Calu3 (cell line): ENCODE measurements at regions not wholly inside any gene's neighbourhood (a gene's known extent, or its start where the extent isn't known, plus 50 kb on each side); places are given as distances from the start of the nearest gene placed in this dataset.

Experiments
- BruUV-seq: library from RNA; stranded (reverse); fragments of 400-500 nt; replicated peaks from 2 replicates; lab custom pipeline; 2021; lab: Mats Ljungman, UMichigan
- CTCF ChIA-PET: fragments of 300-600 bp; sonication (Branson Sonifier 250); formaldehyde crosslinking; loops from one replicate; lab custom pipeline; 2022; ENCODE audit warnings: antibody characterized with exemption; lab: Charles Lee
- DNase-seq: peaks from one replicate; pipeline ENCODE4 v3.0.0; 2022
- H3K27ac Mint-ChIP-seq: one replicate; pipeline ENCODE4 v1.8.0; 2022; ENCODE audit warnings: mixed read lengths; ENCODE audit not compliant: unreplicated experiment
- H3K27me3 Mint-ChIP-seq: one replicate; pipeline ENCODE4 v1.8.0; 2022; ENCODE audit warnings: mixed read lengths; ENCODE audit not compliant: unreplicated experiment
- H3K36me3 Mint-ChIP-seq: one replicate; pipeline ENCODE4 v1.8.0; 2022; ENCODE audit warnings: mild to moderate bottlenecking, moderate library complexity, mixed read lengths; ENCODE audit not compliant: insufficient read depth, unreplicated experiment
- H3K4me1 Mint-ChIP-seq: one replicate; pipeline ENCODE4 v1.8.0; 2022; ENCODE audit warnings: mild to moderate bottlenecking, low read depth, mixed read lengths; ENCODE audit not compliant: unreplicated experiment
- H3K4me3 Mint-ChIP-seq: one replicate; pipeline ENCODE4 v1.8.0; 2022; ENCODE audit warnings: mild to moderate bottlenecking, low read depth, moderate library complexity, mixed read lengths; ENCODE audit not compliant: unreplicated experiment
- H3K9me3 Mint-ChIP-seq: one replicate; pipeline ENCODE4 v1.8.0; 2022; ENCODE audit warnings: low read depth, mixed read lengths; ENCODE audit not compliant: unreplicated experiment
- intact Hi-C: fragments of 100-400 bp; cut with micrococcal nuclease; formaldehyde crosslinking; loops from one replicate; pipeline ENCODE4 v1.10.0; 2022; ENCODE audit not compliant: unreplicated experiment
- TF ChIP-seq, protein P1 (sequence below): fragments of 200-600 bp; IDR thresholded peaks from one replicate; pipeline ENCODE4 v1.8.0; 2022; ENCODE audit warnings: antibody characterized with exemption; ENCODE audit not compliant: unreplicated experiment

GRCh38 chr5:143481697-143482531 is 78.4 kb upstream of the NR3C1 start:
- CTCF ChIA-PET: no interaction called here

GRCh38 chr5:143480001-143480400 is 76.5 kb upstream of the NR3C1 start:
- CTCF ChIA-PET: no interaction called here
- no peak overlapping the region for H3K4me3 Mint-ChIP-seq
- no TSS peak for BruUV-seq
- H3K36me3 Mint-ChIP-seq: no peaks in the 10 kb centered on the region
- no peak for DNase-seq
- no peak overlapping the region for H3K27ac Mint-ChIP-seq
- H3K27me3 Mint-ChIP-seq: no peaks in the 10 kb centered on the region
- TF ChIP-seq, protein P1, sequence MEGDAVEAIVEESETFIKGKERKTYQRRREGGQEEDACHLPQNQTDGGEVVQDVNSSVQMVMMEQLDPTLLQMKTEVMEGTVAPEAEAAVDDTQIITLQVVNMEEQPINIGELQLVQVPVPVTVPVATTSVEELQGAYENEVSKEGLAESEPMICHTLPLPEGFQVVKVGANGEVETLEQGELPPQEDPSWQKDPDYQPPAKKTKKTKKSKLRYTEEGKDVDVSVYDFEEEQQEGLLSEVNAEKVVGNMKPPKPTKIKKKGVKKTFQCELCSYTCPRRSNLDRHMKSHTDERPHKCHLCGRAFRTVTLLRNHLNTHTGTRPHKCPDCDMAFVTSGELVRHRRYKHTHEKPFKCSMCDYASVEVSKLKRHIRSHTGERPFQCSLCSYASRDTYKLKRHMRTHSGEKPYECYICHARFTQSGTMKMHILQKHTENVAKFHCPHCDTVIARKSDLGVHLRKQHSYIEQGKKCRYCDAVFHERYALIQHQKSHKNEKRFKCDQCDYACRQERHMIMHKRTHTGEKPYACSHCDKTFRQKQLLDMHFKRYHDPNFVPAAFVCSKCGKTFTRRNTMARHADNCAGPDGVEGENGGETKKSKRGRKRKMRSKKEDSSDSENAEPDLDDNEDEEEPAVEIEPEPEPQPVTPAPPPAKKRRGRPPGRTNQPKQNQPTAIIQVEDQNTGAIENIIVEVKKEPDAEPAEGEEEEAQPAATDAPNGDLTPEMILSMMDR: no peak
- no peaks in the 10 kb centered on the region for H3K9me3 Mint-ChIP-seq
- intact Hi-C loops: no loop called here
- peaks cover 9% of the 10 kb centered on the region for H3K4me1 Mint-ChIP-seq

More at GRCh38 chr5:143481697-143482531, 78.4 kb upstream of the NR3C1 start:
- Mint-ChIP-seq H3K9me3 (peaks cover 4% of the 10 kb centered on the region), H3K4me3 (no peak overlapping the region), H3K27me3 (no peaks in the 10 kb centered on the region), H3K4me1 (peaks cover 9% of the 10 kb centered on the region), H3K27ac (no peak overlapping the region), H3K36me3 (no peaks in the 10 kb centered on the region)
- no TSS peak for BruUV-seq
- intact Hi-C loops: no loop called here
- no peak for DNase-seq
- TF ChIP-seq, protein P1: no peak

DNA sequence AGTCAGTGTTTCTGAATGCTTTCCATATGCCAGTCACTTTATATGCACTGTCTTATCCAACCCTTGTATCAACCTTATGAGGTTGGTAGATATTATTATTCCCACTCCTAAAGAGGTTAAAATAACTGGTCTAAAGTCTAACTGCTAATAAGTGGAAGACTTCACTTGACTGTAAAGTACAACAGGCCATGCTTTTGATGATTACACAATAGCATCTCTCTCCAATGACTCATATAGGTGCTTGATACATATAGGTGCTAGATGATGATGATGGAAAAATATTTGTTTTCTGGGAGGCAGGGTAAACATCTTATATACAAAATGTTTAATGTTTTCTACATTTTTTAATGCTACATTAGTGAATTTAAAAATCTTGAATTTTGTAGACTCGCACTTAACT is 75.9 kb upstream of the NR3C1 start:
- no TSS peak for BruUV-seq
- Mint-ChIP-seq H3K4me1 (peaks cover 9% of the 10 kb centered on the region), H3K4me3 (no peak overlapping the region), H3K27ac (no peak overlapping the region), H3K9me3 (no peaks in the 10 kb centered on the region), H3K36me3 (no peaks in the 10 kb centered on the region), H3K27me3 (no peaks in the 10 kb centered on the region)
- DNase-seq: no peak
- TF ChIP-seq, protein P1: no peak
- intact Hi-C loops: no loop called here
- CTCF ChIA-PET: no interaction called here

DNA sequence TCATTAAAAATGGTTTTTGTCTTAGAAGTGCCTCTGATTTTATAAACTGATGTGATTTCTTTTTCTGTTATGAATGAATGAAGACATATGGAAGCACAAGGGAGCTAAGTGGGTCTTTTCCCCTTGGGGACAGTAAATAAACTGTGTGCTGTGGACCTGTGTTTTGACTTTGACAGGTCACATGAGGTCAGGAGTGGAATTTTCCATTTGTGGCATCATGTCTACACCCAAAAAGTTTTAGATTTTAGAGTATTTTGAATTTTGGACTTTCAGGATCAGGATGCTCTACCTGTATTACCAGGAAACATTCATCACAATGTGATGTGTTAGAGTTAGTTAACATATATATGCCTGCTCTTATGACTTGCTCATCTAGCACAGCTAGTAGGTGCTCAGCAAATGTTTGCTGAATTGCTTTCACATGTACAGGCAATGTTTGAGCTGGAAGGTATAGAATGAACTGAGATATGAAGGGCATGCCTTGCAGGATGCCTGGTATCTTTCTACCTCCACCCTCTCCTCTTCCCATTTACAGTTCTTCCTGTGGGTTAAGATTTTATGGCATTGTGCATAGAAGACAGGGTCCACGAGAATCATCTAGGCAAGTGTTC is 73.2 kb upstream of the NR3C1 start:
- intact Hi-C loops: no loop called here
- H3K4me1 Mint-ChIP-seq: peaks cover 7% of the 10 kb centered on the region
- DNase-seq: no peak
- H3K9me3 Mint-ChIP-seq: no peaks in the 10 kb centered on the region
- BruUV-seq: no TSS peak
- H3K36me3 Mint-ChIP-seq: no peaks in the 10 kb centered on the region
- CTCF ChIA-PET: no interaction called here
- TF ChIP-seq, protein P1: no peak
- no peak overlapping the region for H3K27ac Mint-ChIP-seq
- H3K4me3 Mint-ChIP-seq: no peak overlapping the region
- no peaks in the 10 kb centered on the region for H3K27me3 Mint-ChIP-seq
